Amniotic stem cell (primary cell): ENCODE measurements at regions not wholly inside any gene's neighbourhood (a gene's known extent, or its start where the extent isn't known, plus 50 kb on each side); places are given as distances from the start of the nearest gene placed in this dataset.

ENCODE experiments used
- DNase-seq: peaks from one replicate; lab custom pipeline; 2025; lab: John Stamatoyannopoulos, UW

GRCh38 chr9:126093771-126094170 is 232.9 kb upstream of the MVB12B start:
- DNase-seq = no peak

DNA sequence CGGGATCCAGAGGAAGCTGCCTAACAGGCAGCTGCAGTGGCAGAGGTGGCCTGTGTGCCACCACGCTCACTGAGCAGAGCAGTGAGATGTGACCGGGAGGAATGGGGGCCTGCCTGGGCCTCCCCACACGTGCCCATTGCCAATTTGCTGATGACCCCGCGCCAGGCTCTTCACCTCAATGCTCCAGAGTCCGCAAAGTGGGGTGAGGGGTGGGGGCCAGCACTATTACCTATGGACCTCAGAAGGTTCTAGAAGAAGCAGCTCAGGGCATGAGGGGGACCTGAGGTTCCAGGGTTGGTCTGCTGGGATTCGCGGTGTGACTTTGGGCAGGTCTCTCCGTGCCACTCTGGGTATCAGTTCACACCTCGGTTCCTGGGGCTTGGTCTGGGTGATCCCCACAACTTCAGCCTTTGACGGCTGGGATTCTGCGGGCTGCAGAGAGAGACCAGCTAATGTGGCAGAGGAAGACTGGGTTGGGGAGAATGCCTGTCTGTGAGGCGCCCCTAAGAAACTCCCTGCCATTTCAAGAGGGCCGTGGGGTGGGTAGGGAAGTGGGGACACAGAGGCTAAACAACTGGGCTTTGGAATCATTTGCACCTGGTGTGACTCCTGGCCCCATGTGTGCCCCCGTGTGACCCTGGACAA is 231.0 kb upstream of the MVB12B start:
- no peak for DNase-seq

- no peak for DNase-seq
Observed at GRCh38 chr9:126096340-126096739, 230.3 kb upstream of the MVB12B start.

GRCh38 chr9:126097679-126098078 is 228.9 kb upstream of the MVB12B start:
- no peak for DNase-seq

DNA sequence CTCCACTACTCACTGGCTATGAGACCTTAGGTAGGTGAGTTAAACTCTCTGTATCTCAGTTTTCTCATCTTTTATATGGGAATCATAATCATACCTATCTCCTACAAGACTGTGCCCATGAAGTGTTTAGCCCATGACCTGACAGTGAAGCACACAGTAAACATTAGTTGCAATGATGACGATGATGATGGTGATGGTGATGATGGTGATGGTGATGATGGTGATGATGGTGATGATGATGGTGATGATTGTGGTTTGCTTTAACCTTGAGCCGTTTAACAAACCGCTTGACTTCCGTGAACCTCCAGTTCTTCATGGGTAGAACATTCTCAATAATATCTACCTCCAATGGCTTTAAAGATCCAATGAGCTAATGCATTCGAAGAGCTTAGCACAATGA is 220.2 kb upstream of the MVB12B start:
- no peak for DNase-seq

DNA sequence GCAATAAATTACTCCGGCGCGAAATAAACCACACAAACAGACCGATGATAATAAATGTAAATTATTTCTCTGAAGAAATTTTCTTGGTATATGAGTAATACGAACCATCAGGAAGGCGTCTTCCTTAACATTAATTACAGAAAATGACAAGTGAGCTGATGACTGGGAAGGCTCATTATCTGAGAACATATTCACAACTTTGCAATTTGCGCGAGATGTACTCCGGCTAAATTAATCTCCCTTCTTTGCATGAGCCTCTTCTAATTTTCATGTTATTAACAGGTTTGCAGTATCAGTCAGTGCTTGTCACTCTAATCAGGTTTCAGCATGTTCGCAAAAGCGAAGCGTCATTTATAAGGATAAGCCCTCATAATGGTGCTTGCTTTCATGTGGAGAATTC is 218.9 kb upstream of the MVB12B start:
- no peak for DNase-seq

DNA sequence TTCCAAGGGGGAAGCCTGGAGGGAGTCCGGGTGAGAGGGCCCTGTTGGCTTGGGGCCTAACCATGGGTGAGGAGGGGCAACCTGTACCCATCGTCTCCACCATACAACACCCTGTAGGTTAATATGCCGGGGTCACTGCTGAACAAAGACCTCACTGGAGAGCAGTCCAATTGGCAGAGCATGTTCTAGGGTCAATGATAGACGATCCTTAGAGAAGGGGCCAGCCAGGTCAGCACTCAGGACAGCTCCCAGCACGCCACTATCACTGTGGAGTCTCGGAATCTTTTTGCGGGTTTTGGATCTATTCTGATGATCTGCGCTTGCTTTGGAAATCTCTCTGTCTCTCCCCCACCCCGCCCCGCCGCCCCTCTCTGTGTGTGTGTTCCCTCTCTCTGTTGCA is 218.4 kb upstream of the MVB12B start:
- DNase-seq = no peak

GRCh38 chr9:126109575-126109974 is 217.1 kb upstream of the MVB12B start:
- no peak for DNase-seq

DNA sequence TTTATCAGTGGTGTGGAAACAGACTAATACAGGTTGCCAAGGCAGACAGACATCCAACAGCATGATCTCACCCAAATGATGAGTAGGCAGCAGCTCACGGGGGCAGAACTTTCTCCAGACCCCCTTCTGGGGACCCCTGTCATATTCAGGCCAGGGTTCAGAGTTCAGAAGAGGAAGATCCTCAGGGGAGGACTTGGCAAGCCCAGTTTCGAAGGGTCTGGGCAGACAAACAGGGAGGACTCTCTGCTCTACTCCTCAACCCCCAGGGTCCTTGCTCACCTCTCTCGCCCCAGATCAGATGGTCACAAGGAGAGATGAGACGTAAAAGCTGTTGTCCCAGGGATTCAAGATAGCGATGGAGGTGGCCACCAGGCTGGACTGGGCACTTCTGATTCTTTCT is 215.1 kb upstream of the MVB12B start:
- DNase-seq = no peak

- DNase-seq = no peak
Observed at GRCh38 chr9:126112135-126112720, 214.4 kb upstream of the MVB12B start.

DNA sequence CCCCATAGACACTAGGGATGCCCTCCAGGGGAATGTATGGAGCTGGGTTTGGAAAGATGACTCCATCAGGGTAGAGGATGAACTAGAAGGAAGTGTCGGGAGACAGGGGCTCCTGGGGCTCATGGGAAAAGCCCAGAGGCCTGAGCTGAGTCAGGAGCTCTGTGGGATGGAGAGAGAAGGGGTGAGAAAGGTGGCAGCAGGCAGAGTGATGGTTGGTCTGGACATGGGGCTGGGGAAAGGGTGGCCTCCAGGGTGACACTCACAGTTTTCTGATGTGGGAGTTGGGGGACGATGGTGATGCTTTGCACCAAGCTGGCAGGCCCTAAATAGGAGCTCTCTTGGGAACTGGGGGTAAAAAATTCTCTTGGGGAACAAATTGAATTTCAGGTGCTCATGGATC is 213.5 kb upstream of the MVB12B start:
- DNase-seq = no peak

- DNase-seq = no peak
Observed at GRCh38 chr9:126113756-126114408, 212.7 kb upstream of the MVB12B start.

GRCh38 chr9:126114409-126114760 is 212.2 kb upstream of the MVB12B start:
- DNase-seq = no peak

DNA sequence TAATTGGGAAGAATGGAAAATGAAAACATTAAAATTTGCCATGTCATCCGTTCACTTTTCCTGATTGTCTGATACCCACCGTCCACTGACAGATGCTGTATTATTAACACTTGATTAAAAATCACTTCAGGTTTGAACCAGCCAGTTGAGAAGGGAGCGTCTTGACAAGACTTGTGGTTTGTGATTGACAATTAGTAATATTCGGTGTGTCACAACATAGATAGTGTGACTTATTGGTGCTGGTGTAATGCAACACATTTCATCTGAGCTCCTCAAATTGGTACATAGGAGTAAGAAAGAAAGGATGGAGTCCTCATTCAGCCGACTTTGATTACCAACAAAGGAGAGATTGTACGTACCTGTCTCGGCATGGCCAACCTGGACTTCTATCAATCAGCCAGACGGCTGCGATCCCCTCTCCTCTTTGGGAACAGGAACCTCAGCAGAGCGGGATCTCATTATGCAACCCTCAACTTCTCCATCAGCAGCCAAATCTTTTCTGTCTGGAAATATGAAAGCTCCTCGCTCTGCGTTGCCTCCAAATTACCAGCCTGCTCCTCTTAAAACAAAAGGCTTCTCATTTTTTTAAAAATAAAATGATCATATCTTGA is 211.7 kb upstream of the MVB12B start:
- no peak for DNase-seq

- no peak for DNase-seq
Observed at GRCh38 chr9:126116351-126117157, 210.1 kb upstream of the MVB12B start.

GRCh38 chr9:126117158-126117425 is 209.5 kb upstream of the MVB12B start:
- no peak for DNase-seq

- DNase-seq = no peak
Observed at GRCh38 chr9:126117631-126118030, 209.0 kb upstream of the MVB12B start.

- no peak for DNase-seq
Observed at GRCh38 chr9:126119731-126120130, 206.9 kb upstream of the MVB12B start.

- no peak for DNase-seq
Observed at GRCh38 chr9:126122901-126123616, 203.6 kb upstream of the MVB12B start.

- DNase-seq = no peak
Observed at GRCh38 chr9:126123927-126124326, 202.7 kb upstream of the MVB12B start.

GRCh38 chr9:126125177-126125576 is 201.5 kb upstream of the MVB12B start:
- DNase-seq = no peak

GRCh38 chr9:126125577-126125976 is 201.1 kb upstream of the MVB12B start:
- no peak for DNase-seq
